Mesendoderm (in vitro differentiated cells): ENCODE measurements at regions not wholly inside any gene's neighbourhood (a gene's known extent, or its start where the extent isn't known, plus 50 kb on each side); places are given as distances from the start of the nearest gene placed in this dataset.
"Not testable (repeated sequence)": the region's sequence is repeated elsewhere in the genome, so short reads cannot be mapped to it uniquely, and the experiment has no call there.

Source experiments
- DNase-seq: peaks from one replicate; pipeline ENCODE4 v3.0.0; 2013
- H2AK5ac ChIP-seq: 2 replicates; pipeline ENCODE4 v1.6.1; 2013; ENCODE audit warnings: low read length, inconsistent platforms
- H2BK120ac ChIP-seq: 2 replicates; pipeline ENCODE4 v1.6.1; 2013; ENCODE audit warnings: low read depth, mild to moderate bottlenecking, low read length, moderate library complexity, mixed read lengths
- H2BK15ac ChIP-seq: replicated peaks from 2 replicates; pipeline ENCODE4 v1.6.1; 2013; ENCODE audit warnings: low read depth, mild to moderate bottlenecking, moderate library complexity
- H2BK5ac ChIP-seq: 2 replicates; pipeline ENCODE4 v1.6.1; 2013; ENCODE audit warnings: low read length, inconsistent platforms
- H3K18ac ChIP-seq: 2 replicates; pipeline ENCODE4 v1.6.1; 2013; ENCODE audit warnings: mild to moderate bottlenecking, low read length, mixed read lengths
- H3K23ac ChIP-seq: one replicate; pipeline ENCODE4 v1.6.1; 2013; ENCODE audit warnings: low read length
- H3K27ac ChIP-seq: 2 replicates; pipeline ENCODE4 v1.5.1; 2013; ENCODE audit warnings: low read depth, mild to moderate bottlenecking, inconsistent platforms, low read length, moderate library complexity
- H3K27me3 ChIP-seq: 2 replicates; pipeline ENCODE4 v1.6.1; 2013; ENCODE audit warnings: low read length, control low read depth, mild to moderate bottlenecking, inconsistent platforms; ENCODE audit not compliant: insufficient read depth, poor library complexity
- H3K36me3 ChIP-seq: 2 replicates; pipeline ENCODE4 v1.6.1; 2013; ENCODE audit warnings: low read length, inconsistent platforms; ENCODE audit not compliant: control insufficient read depth, insufficient read depth
- H3K4ac ChIP-seq: one replicate; pipeline ENCODE4 v1.6.1; 2013; ENCODE audit warnings: low read depth, mild to moderate bottlenecking, low read length, moderate library complexity
- H3K4me1 ChIP-seq: 2 replicates; pipeline ENCODE4 v1.6.1; 2013; ENCODE audit warnings: low read depth, low read length, inconsistent platforms; ENCODE audit not compliant: control insufficient read depth
- H3K4me2 ChIP-seq: 2 replicates; pipeline ENCODE4 v1.6.1; 2013; ENCODE audit warnings: low read length
- H3K4me3 ChIP-seq: 2 replicates; pipeline ENCODE4 v1.5.1; 2013; ENCODE audit warnings: mild to moderate bottlenecking, low read length
- H3K56ac ChIP-seq: one replicate; pipeline ENCODE4 v1.6.1; 2013; ENCODE audit warnings: low read length
- H3K79me1 ChIP-seq: 2 replicates; pipeline ENCODE4 v1.6.1; 2013; ENCODE audit warnings: low read length, inconsistent platforms
- H3K79me2 ChIP-seq: 2 replicates; pipeline ENCODE4 v1.6.1; 2013; ENCODE audit warnings: mild to moderate bottlenecking, low read length; ENCODE audit not compliant: control insufficient read depth, insufficient read depth
- H3K9ac ChIP-seq: 2 replicates; pipeline ENCODE4 v1.6.1; 2013; ENCODE audit warnings: low read length, inconsistent platforms
- H4K5ac ChIP-seq: one replicate; pipeline ENCODE4 v1.6.1; 2013; ENCODE audit warnings: low read length
- H4K8ac ChIP-seq: one replicate; pipeline ENCODE4 v1.6.1; 2013; ENCODE audit warnings: low read depth, mild to moderate bottlenecking, control low read depth, low read length, moderate library complexity
- WGBS: extraction: QIAGEN DNeasy Blood & Tissue Kit; methylation state at CpG from one replicate; pipeline ENCODE4 v1.1.7; 2013; ENCODE audit warnings: low lambda C conversion rate, missing lambda C conversion rate; ENCODE audit not compliant: insufficient coverage; ENCODE audit errors: extremely low coverage; 5-methylcytosine and 5-hydroxymethylcytosine counted together

- H4K5ac ChIP-seq, H2AK5ac ChIP-seq, H2BK5ac ChIP-seq, H3K4me2 ChIP-seq, H3K4ac ChIP-seq, H3K18ac ChIP-seq, H2BK120ac ChIP-seq, H4K8ac ChIP-seq, H3K27ac ChIP-seq, H3K27me3 ChIP-seq, H3K36me3 ChIP-seq, H3K56ac ChIP-seq, H2BK15ac ChIP-seq, H3K79me2 ChIP-seq, DNase-seq, H3K9ac ChIP-seq, H3K4me3 ChIP-seq, H3K23ac ChIP-seq, H3K4me1 ChIP-seq, H3K79me1 ChIP-seq: not testable (repeated sequence)
- WGBS, result no CpG with 5 or more reads among the region's 4 CpGs
Observed at GRCh38 chr14:30244348-30244747, 314.6 kb upstream of the G2E3 start.

GRCh38 chr14:30251017-30251416, 307.9 kb upstream of the G2E3 start:
- H3K79me2 ChIP-seq, result no peaks in the 10 kb centered on the region
- no peak for DNase-seq

GRCh38 chr14:30251557-30252100, 307.3 kb upstream of the G2E3 start:
- Histone ChIP-seq H3K27ac (no peak overlapping the region), H3K36me3 (no peaks in the 10 kb centered on the region), H3K79me1 (no peaks in the 10 kb centered on the region), H3K4me3 (no peak overlapping the region), H3K4me1 (peaks cover 5% of the 10 kb centered on the region), H2AK5ac (no peak overlapping the region), H2BK5ac (no peak overlapping the region), H3K27me3 (no peaks in the 10 kb centered on the region), H3K79me2 (no peaks in the 10 kb centered on the region), H2BK120ac (no peak overlapping the region), H4K5ac (no peak overlapping the region), H3K23ac (no peak overlapping the region), H4K8ac (no peak overlapping the region), H2BK15ac (no peak overlapping the region), H3K9ac (no peak overlapping the region), H3K56ac (no peak overlapping the region), H3K4ac (no peak overlapping the region), H3K18ac (no peak overlapping the region), H3K4me2 (no peak overlapping the region)
- DNase-seq, result no peak
- WGBS, result no CpG with 5 or more reads among the region's 6 CpGs

More at GRCh38 chr14:30251017-30251416, 307.9 kb upstream of the G2E3 start:
- no peaks in the 10 kb centered on the region for H3K36me3 ChIP-seq
- H3K56ac ChIP-seq, result no peak overlapping the region
- no peak overlapping the region for H3K4me3 ChIP-seq
- no peak overlapping the region for H2BK120ac ChIP-seq
- H4K8ac ChIP-seq, result no peak overlapping the region
- H4K5ac ChIP-seq, result no peak overlapping the region
- no peak overlapping the region for H3K9ac ChIP-seq
- peaks cover 5% of the 10 kb centered on the region for H3K4me1 ChIP-seq
- no peak overlapping the region for H3K27ac ChIP-seq
- no peak overlapping the region for H3K23ac ChIP-seq
- no peak overlapping the region for H3K4me2 ChIP-seq
- no peaks in the 10 kb centered on the region for H3K79me1 ChIP-seq
- H3K27me3 ChIP-seq, result no peaks in the 10 kb centered on the region
- no peak overlapping the region for H3K18ac ChIP-seq
- H3K4ac ChIP-seq, result no peak overlapping the region
- H2BK15ac ChIP-seq, result no peak overlapping the region
- no peak overlapping the region for H2BK5ac ChIP-seq
- H2AK5ac ChIP-seq, result no peak overlapping the region

- H3K18ac ChIP-seq, result no peak overlapping the region
- H3K27ac ChIP-seq, result no peak overlapping the region
- no peak overlapping the region for H3K4ac ChIP-seq
- no peaks in the 10 kb centered on the region for H3K36me3 ChIP-seq
- H2BK120ac ChIP-seq, result no peak overlapping the region
- no peaks in the 10 kb centered on the region for H3K27me3 ChIP-seq
- no peaks in the 10 kb centered on the region for H3K79me2 ChIP-seq
- no peak overlapping the region for H4K8ac ChIP-seq
- peak; percentile 71 for DNase-seq
- no peak overlapping the region for H3K9ac ChIP-seq
- H2BK5ac ChIP-seq, result no peak overlapping the region
- peaks cover 5% of the 10 kb centered on the region for H3K4me1 ChIP-seq
- H3K79me1 ChIP-seq, result no peaks in the 10 kb centered on the region
- no peak overlapping the region for H3K4me2 ChIP-seq
- H3K23ac ChIP-seq, result no peak overlapping the region
- H4K5ac ChIP-seq, result no peak overlapping the region
- H2AK5ac ChIP-seq, result no peak overlapping the region
- no peak overlapping the region for H3K56ac ChIP-seq
- H3K4me3 ChIP-seq, result no peak overlapping the region
- WGBS, result no CpG with 5 or more reads among the region's 2 CpGs
- H2BK15ac ChIP-seq, result no peak overlapping the region
Observed at GRCh38 chr14:30252151-30252550, 306.8 kb upstream of the G2E3 start.

- H2BK15ac ChIP-seq, result no peak overlapping the region
- no peak overlapping the region for H3K27ac ChIP-seq
- no CpG with 5 or more reads among the region's 6 CpGs for WGBS
Observed at GRCh38 chr14:30252783-30253674, 305.9 kb upstream of the G2E3 start.

More at GRCh38 chr14:30252783-30253674, 305.9 kb upstream of the G2E3 start:
- no peak overlapping the region for H3K18ac ChIP-seq
- H2BK120ac ChIP-seq, result no peak overlapping the region
- H3K56ac ChIP-seq, result no peak overlapping the region
- no peak overlapping the region for H3K9ac ChIP-seq
- no peaks in the 10 kb centered on the region for H3K36me3 ChIP-seq
- H3K4me3 ChIP-seq, result no peak overlapping the region
- no peak overlapping the region for H4K8ac ChIP-seq
- H2BK5ac ChIP-seq, result no peak overlapping the region
- no peak overlapping the region for H2AK5ac ChIP-seq
- no peak overlapping the region for H3K4me2 ChIP-seq
- H4K5ac ChIP-seq, result no peak overlapping the region
- H3K79me1 ChIP-seq, result no peaks in the 10 kb centered on the region
- no peak overlapping the region for H3K23ac ChIP-seq
- H3K4me1 ChIP-seq, result peaks cover 5% of the 10 kb centered on the region
- H3K79me2 ChIP-seq, result no peaks in the 10 kb centered on the region
- no peaks in the 10 kb centered on the region for H3K27me3 ChIP-seq
- no peak overlapping the region for H3K4ac ChIP-seq
- peak; percentile 15 for DNase-seq
